Glutamatergic neuron (in vitro differentiated cells): ENCODE measurements at regions not wholly inside any gene's neighbourhood (a gene's known extent, or its start where the extent isn't known, plus 50 kb on each side); places are given as distances from the start of the nearest gene placed in this dataset.
A peak's percentile ranks its signal among the peaks of the same experiment; 100 is the strongest.

Experiments used
- DNase-seq: peaks from one replicate; pipeline ENCODE4 v3.0.0; 2022
- H3K27ac Mint-ChIP-seq: one replicate; pipeline ENCODE4 v1.8.0; 2020; ENCODE audit warnings: mild to moderate bottlenecking, mixed read lengths, inconsistent platforms; ENCODE audit not compliant: unreplicated experiment
- H3K27me3 Mint-ChIP-seq: one replicate; pipeline ENCODE4 v1.8.0; 2020; ENCODE audit warnings: mild to moderate bottlenecking, moderate library complexity, mixed read lengths, inconsistent platforms; ENCODE audit not compliant: unreplicated experiment
- H3K36me3 Mint-ChIP-seq: one replicate; pipeline ENCODE4 v1.8.0; 2020; ENCODE audit warnings: mild to moderate bottlenecking, mixed read lengths, inconsistent platforms; ENCODE audit not compliant: unreplicated experiment
- H3K4me1 Mint-ChIP-seq: one replicate; pipeline ENCODE4 v1.8.0; 2020; ENCODE audit warnings: mild to moderate bottlenecking, low read depth, mixed read lengths, inconsistent platforms; ENCODE audit not compliant: unreplicated experiment
- H3K4me3 Mint-ChIP-seq: one replicate; pipeline ENCODE4 v1.8.0; 2020; ENCODE audit warnings: mild to moderate bottlenecking, mixed read lengths, inconsistent platforms; ENCODE audit not compliant: unreplicated experiment
- H3K9me3 Mint-ChIP-seq: one replicate; pipeline ENCODE4 v1.8.0; 2020; ENCODE audit warnings: mild to moderate bottlenecking, moderate library complexity, mixed read lengths, inconsistent platforms; ENCODE audit not compliant: unreplicated experiment
- TF ChIP-seq, protein P1 (sequence below): fragments of 200-600 bp; sonication (generic); IDR thresholded peaks from one replicate; pipeline ENCODE4 v1.5.0; 2021; ENCODE audit not compliant: partially characterized antibody, unreplicated experiment

DNA sequence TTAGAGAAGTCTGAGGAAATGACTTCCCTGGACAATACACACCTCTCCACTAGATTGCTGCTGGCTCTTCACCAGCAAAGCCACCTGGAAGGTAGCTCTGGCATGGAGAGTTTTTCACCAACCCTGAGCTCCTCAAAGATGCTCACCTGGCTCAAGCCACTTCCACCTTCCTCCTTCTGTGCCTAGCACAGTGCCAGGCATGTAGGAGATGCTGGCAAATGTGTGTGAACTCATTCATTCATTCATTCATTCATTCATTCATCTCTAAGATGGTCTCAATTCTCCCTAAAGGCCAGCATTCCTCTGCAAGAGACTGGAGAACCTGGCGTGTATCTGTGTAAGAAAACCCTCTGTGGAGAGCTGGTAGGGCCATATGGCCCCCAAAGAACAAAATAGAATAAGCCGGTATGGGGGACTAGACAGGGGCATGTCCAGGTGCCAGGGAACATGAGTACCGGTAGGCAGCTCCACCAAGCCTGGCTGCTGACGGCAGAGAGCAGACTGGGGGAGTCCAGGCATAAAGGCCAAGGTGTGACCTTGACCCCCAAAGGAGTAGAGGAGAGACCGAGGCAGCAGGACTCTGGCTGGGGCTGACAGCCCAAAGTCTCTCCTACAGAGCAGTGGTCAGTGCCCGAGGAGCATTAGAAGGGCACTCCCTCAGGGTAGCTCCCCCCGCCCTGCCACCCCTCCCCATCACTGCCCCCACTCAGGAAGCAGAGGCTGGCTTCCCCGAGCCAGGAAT, 132.2 kb upstream of the TNRC6C start:
- Mint-ChIP-seq H3K27me3 (peaks cover 11% of the 10 kb centered on the region), H3K36me3 (peaks cover under 1% of the 10 kb centered on the region), H3K9me3 (peaks cover 12% of the 10 kb centered on the region), H3K4me1 (peaks cover 22% of the 10 kb centered on the region), H3K27ac (no peak overlapping the region), H3K4me3 (no peak overlapping the region)
- no peak for DNase-seq
- TF ChIP-seq, protein P1, sequence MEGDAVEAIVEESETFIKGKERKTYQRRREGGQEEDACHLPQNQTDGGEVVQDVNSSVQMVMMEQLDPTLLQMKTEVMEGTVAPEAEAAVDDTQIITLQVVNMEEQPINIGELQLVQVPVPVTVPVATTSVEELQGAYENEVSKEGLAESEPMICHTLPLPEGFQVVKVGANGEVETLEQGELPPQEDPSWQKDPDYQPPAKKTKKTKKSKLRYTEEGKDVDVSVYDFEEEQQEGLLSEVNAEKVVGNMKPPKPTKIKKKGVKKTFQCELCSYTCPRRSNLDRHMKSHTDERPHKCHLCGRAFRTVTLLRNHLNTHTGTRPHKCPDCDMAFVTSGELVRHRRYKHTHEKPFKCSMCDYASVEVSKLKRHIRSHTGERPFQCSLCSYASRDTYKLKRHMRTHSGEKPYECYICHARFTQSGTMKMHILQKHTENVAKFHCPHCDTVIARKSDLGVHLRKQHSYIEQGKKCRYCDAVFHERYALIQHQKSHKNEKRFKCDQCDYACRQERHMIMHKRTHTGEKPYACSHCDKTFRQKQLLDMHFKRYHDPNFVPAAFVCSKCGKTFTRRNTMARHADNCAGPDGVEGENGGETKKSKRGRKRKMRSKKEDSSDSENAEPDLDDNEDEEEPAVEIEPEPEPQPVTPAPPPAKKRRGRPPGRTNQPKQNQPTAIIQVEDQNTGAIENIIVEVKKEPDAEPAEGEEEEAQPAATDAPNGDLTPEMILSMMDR = no peak

DNA sequence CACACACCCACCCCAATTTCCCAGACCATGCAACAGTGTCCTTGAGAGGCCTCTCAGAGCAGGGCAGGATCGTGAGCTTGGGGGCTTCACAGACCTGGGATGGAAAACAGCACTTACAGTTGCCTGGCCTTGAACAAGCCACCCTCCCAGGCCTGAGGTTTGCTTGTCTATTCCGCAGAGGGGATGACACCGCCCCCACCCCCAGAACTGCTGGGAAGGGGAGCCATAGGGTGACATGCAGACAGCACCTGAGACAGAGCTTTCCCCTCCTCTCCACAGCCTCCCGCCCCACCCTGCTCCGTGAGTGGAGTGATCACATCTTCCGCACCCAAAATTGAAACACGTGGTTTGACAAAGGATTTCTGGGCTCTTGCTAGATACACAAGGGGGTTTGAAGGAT, 131.5 kb upstream of the TNRC6C start:
- TF ChIP-seq, protein P1 = no peak
- Mint-ChIP-seq H3K27me3 (peaks cover 13% of the 10 kb centered on the region), H3K27ac (no peak overlapping the region), H3K36me3 (peaks cover 5% of the 10 kb centered on the region), H3K9me3 (peaks cover 14% of the 10 kb centered on the region), H3K4me1 (peaks cover 28% of the 10 kb centered on the region), H3K4me3 (no peak overlapping the region)
- DNase-seq = no peak

DNA sequence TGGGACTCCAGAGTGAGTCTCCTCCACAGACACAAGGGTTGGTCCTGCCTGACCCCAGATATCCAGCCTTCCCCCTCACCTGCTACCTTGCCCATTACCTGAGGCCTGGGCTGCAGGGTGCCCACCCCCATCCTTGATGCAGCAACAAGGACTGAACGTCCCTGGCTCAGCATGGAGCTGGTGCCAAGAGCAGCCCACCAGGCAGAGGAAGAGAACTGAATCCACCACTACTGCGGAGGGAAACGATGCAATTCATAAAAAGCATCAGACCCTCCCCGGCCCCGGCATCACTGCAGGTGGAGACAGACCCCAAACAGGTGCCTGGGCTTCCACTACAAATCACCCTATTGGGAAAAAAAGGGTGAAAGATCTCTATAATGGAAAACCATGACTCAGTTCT, 131.0 kb upstream of the TNRC6C start:
- TF ChIP-seq, protein P1 = no peak
- H3K27ac Mint-ChIP-seq = no peak overlapping the region
- H3K4me1 Mint-ChIP-seq = peaks cover 28% of the 10 kb centered on the region
- no peak overlapping the region for H3K4me3 Mint-ChIP-seq
- peaks cover 13% of the 10 kb centered on the region for H3K27me3 Mint-ChIP-seq
- peaks cover 13% of the 10 kb centered on the region for H3K9me3 Mint-ChIP-seq
- no peak for DNase-seq
- peaks cover 5% of the 10 kb centered on the region for H3K36me3 Mint-ChIP-seq

DNA sequence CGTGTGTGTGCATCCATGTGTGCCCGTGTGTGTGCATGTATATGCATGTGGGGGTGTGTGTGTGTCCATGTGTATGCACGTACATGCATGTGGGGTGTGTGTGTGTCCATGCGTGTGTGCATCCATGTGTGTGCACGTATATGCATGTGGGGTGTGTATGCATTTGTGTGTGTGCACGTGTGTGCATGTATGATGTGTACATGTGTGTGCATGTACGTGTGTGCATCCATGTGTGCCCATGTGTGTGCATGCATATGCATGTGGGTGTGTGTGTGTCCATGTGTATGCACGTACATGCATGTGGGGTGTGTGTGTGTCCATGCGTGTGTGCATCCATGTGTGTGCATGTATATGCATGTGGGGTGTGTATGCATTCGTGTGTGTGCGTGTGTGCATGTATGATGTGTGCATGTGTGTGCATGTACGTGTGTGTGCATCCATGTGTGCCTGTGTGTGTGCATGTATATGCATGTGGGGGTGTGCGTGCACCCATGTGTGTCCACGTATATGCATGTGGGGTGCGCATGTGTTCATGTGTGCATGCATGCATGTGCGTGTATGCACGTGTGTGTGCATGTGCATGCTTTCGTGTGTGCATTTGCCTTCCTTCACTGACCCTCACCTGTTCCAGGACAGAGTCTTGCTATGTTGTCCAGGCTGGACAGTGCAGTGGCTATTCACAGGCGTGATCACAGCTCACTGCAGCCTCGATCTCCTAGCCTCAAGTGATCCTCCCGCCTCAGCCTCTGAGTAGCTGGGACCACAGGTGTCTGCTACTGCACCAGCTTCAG, 129.6 kb upstream of the TNRC6C start:
- peaks cover 13% of the 10 kb centered on the region for H3K27me3 Mint-ChIP-seq
- TF ChIP-seq, protein P1 = no peak
- H3K36me3 Mint-ChIP-seq = peaks cover 5% of the 10 kb centered on the region
- H3K27ac Mint-ChIP-seq = peak overlapping the region; percentile 79
- H3K4me1 Mint-ChIP-seq = peaks cover 27% of the 10 kb centered on the region
- H3K9me3 Mint-ChIP-seq = peaks cover 12% of the 10 kb centered on the region
- DNase-seq = no peak
- no peak overlapping the region for H3K4me3 Mint-ChIP-seq
